NCI-H748 treated with DMSO at 0.1 percent for 48 hours (cell line): ENCODE measurements at regions not wholly inside any gene's neighbourhood (a gene's known extent, or its start where the extent isn't known, plus 50 kb on each side); places are given as distances from the start of the nearest gene placed in this dataset.
"Not testable (repeated sequence)": the region's sequence is repeated elsewhere in the genome, so short reads cannot be mapped to it uniquely, and the experiment has no call there.

Experiments used
- DNase-seq: peaks from one replicate; lab custom pipeline; 2025; lab: John Stamatoyannopoulos, UW

DNA sequence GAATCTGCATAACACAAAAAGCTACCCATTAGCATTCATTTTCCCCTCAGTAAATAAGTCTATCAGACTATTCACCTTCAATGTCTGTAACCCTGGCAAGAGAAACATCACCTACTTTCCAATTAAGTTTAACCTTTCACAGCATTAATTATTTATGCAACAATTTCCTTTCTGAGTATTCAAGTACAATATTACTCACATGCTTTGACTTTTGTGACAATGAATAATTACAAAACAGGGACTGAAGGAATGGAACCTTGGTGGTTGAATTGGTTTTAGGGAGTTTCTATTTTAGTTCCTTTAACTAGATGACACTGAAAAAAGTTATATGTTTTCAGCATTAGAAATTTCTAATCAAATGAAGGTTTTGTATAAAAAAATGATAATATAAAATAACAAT is 932.3 kb upstream of the EPHA5 start:
- no peak for DNase-seq

DNA sequence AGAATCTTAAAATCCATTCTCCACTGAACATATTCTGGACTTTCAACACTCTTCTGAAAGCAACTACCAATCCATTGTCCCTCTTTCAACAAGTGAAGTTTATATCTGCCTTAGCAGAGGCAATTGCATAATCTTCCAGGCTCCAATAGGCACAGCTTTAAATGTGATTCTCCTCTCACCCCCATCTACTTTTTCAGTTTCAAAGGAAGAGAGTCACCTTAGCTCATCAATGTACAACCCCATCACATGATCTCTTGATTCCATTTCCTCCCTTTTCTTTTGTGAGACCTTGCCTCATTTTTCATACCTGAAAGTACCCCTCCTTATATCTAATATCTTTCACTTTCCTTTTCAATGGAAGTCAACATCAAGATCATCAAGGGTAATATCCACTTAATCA is 921.7 kb upstream of the EPHA5 start:
- no peak for DNase-seq

DNA sequence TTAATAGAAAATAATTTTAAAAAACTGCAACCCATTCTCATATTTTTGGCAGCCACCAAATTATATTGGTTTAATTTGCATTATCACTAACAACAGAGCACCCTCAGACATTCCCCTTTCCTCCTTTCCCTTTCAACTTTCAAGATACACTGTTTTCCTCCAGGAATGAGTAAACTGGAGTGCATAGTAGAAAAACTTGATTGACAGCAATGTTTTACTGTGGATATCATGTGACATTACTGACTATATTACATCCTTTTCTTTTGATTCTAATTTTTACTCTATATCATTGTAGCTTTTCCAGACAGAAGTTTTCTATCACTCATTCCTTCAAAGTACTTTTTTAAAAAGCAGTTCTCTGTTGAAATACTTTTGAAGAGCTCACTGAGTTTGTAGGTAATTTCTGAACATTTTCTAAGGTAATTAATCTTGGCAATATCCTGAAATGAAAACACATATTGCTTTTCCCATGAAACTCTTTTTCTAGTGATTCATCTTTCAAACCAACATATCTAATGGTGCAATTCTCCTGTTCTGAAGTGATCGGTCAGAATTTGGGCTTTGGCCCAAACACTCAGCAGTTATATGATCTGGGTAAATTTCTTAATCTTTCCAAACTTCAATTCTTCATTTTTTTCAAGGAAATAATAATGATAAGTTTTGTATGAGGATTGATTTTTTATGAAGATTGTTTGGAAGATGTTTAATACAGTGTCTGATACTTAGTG is 920.4 kb upstream of the EPHA5 start:
- no peak for DNase-seq

DNA sequence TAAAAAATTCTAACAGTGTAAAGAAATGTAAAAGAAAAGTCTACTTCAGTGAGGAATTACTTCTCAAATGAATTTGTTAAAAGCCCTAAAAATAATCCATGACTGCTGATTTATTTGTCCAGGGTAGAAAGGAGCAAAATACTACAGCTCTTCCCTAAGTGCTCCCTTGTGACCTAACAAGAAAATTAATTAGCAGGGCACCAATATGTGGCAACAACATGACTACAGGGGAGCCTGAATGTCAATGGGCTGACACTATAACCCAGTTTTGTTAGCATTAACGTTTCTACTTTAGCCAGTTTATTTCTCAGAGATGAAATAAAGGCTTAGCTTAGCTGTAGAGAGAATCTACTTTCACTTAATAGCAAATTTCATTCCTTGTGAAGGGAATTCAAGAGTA is 918.9 kb upstream of the EPHA5 start:
- DNase-seq = no peak

DNA sequence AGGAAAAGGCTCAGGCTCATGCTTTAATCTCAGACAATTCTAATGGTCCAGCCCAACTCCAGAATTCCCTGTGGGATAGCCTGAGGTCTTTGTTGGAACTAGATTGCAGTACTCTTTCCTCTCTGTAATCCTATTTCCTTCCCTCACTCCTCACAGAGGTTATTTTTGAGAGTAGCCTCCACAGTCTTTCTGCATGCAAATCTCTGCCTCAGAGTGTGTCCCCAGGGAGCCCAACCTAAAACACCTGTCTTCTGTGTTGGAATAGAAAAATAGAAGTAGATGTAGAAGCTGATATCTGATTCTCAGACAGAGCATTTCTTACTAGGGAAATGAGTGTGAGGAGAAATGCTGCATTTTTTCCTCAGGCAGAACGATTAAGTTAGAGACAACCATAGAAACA is 915.5 kb upstream of the EPHA5 start:
- no peak for DNase-seq

DNA sequence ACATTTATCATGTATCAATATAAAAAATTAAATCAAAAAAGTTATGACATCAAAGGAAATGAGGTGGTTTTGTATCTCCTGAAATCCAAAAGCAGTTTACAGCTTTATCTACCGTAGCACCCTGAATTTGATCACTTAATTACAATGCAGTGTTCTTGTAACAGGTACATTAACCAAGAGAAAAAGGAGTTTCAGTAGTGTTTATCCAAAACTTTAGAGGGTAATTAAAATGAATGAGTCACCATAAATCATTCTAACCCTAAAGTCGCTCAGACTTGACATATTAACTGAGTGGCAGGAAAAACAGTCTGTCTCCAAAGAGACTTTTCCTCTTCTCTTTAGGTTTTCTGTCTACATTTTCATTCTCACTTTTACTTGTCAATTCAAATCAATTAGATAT is 907.6 kb upstream of the EPHA5 start:
- no peak for DNase-seq

DNA sequence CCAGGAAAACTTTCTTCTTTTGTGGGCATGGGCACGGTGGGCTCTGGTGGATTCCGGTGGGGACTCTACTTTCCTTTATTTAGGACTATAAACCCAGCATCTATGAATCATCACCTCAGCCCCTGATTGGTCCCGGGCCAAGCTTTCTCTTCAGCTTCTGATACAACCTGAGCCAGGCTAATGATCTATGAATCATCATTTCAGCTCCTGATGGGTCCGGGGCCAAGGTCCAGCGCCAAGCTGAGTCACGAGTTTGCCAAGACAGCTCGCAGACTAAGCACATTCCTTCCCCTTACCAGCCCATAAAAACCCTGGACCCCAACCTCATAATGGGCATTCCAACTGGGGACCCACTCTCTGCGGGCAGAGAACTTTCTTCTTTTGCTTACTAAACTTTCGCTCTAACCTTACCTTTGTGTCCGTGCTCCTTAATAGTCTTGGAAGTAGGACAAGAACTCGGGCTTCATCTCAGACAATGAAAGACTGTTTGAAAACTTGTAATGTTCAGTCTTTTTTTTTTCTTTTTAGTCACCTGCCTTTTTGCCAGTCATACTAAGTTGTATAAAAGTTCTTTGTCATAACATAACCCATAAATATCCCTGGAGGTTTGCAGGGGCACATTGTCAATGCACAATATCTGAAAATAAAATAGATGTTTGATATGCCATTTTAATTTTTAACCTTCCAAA is 904.9 kb upstream of the EPHA5 start:
- no peak for DNase-seq

DNA sequence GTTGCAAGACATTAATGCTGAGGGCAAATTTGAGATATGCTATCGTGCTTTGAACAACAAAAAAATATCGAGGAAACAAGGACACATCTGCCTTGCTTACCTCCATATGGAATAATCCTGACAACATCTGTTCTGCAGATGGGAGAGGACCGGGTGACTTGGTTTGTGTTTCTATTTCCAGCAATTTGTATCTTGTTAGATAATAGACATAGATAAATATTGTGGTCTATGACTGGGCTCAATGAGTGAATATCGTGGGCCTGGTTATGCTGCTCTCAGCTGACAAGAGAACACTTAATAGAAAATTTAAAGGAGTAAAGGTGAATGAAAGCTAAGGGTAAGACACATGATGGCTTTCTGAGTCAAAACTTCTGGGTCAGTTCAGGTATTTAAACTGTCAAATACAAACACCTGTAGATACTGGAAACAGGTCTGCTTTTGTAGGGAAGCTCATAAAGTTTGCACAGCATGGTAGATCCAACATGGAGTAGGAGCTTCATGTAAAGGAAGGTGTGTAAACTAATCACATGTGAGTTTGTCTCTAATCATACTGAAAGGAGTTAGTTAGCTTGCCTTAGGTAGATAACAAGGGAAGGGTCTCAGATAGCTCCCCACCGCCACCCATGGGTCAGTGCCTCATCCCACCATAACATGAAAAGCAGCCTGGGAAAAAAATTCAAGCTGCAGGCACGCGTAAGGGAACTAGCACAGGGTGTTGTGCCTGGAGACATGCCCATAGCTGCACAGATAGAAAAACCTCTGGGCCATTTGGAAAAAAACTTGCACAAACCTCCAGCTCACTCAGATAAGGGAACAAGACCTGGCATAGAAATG is 904.1 kb upstream of the EPHA5 start:
- no peak for DNase-seq

DNA sequence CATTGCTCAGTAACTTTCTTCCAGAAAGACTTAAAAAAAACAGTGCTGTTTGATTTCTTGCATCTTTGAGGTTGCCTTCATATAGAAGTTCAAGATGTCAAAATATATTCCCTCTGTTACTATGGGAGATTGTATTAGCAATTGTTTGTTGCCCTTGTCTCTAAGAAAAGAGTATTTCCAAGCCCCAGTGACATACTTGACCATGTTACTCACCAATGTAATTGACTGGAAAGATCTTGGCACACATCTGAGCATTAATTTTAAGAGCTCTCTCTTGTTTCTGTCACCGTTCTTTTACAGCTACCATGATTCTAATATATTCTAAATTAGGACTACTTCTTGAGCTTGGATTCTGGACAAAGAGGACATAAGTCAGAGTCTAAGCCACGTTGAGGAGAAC is 902.7 kb upstream of the EPHA5 start:
- DNase-seq = no peak

DNA sequence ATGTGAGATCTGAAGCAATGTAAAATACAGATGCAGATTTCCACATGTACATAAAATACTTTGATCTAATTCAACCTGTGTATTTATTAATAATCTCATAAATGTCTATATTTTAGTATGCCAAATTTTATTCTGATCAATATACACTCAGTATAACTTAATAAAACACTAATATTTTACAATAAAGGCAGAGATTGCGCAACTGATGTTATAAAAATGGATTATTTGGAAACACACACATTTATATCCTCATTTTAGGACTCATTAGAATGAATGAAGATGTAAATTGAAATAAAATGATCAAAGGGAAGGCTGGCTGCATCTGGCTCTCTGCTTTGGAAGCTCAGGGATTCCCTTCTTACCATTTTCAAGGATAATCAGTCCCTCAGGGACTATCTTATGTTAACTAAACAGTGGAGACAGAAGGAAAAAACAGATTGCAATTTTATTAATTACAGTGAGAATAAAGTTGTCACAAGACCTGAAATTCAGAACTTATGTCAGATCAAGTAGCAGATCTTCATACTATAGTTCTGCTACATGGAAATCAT is 900.9 kb upstream of the EPHA5 start:
- no peak for DNase-seq

DNA sequence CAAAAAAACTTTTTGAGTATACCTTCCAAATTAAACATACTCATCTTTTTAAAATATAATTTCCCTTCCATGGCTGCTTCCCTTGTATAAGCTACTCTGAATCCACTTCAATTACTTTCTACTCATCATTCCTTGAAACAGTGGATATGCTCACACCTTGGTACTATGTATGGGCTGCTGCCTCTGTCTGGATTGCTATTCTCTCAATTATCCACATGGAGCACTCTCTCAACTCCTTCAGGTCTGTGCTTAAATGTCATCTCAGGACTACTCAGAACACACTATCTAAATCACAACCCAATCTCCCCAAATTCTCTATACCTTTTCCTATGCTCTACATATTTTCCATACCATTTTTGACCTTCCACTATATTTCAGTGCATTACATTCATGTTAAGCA is 898.9 kb upstream of the EPHA5 start:
- no peak for DNase-seq

DNA sequence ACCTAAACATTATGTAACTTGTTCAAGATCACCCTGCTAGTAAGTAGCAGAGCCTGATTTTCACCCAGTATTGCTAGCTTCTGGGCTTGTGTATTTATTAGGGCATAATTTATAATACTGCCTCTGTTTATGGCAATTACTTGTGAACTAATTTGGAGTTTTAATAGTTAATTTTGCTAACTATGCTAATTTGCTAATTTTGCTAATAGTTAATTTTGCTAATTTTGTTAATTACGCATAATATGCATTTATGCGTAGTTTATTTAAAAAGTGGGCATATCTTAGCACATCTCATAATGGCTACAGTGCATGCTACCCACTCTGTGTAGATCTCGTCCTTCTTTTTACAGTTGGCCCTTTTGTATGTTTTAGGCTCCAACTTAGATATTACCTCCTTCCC is 898.1 kb upstream of the EPHA5 start:
- DNase-seq = no peak

DNA sequence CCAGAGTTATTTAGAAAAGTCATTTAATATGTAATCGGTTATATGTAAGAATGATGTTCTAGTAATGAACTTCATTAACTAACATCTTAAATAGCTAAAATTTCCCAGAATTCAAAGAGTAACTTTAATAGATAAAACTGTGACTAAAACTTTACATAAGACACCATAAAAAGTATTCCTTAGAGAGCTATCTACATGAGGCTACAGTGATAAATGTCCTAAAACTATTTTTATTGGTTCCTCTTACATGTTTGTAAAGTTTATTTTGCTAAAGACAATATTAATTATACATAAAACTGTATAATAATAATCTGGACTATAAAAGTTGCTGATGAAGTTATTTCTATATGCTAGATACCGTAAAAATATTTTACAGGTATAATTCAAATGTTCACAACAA is 897.7 kb upstream of the EPHA5 start:
- DNase-seq = no peak

DNA sequence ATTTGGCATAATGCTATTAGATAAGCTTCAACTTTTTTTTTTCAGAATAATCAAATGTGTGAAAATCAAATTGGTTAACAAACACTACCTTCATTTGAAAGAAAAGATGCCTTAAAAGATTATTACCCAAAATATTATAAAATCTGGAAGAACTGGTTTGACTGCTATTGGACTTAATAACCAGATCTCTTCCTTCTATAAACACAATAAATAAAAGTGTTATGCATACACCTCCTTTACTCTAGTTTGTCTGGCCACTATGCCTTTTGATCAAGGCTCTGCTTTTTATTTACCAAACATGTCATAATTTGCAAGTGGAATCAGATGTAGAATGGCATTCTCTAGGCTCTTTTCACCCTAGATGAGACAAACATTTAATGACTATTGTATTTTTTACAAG is 897.3 kb upstream of the EPHA5 start:
- no peak for DNase-seq

DNA sequence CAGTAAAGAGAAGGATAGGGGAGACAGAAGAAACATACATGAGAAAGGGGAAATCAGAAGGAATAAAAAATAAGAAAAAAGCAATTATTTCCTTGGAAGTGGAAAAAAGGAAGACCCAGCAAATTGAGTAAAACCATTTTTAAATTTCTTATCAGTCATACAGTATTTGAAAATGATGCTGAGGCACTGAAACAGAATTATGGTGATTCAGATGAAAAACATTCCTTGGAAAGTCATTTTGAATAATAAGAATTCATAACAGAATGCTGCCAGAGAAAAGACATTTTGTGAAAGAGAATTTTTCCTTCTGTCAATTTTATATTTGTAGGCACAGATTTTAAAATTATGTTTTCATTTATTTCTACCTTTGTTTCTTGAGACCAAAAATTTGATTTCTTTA is 895.5 kb upstream of the EPHA5 start:
- DNase-seq = no peak

DNA sequence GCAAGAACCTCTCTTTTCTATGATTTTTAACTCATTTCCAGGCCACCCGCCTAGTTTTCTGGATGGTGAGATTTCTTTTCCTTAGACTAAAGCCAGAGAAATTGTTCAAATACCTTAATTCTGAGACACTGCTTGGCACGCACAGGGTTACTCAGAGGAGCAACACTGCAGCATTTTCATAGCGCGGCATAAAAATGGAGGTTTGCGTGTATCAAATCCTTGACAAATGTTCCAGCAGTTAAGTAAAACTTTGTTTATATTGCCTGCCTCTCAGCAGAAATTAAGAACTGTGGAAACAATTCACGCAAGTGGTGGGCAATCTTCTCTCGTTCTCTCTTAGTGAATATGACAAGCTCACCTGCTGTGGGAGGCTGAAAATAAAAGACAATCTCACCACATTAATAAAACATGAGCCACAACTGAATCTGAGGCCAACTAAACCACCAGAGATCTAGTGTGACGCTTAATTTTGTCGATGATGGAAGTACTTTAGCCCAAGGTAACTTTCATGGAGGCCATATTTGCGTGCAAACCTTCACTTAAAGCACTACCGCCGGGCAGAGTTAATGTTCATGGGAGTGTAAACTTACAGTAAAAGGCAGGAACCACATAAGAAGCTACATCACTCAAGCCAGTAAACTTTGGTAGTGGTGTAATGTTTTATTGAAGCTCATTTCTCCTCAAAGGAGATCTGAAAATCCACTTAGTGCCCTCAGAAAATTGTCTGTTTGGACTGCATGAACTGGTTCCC is 894.8 kb upstream of the EPHA5 start:
- no peak for DNase-seq

DNA sequence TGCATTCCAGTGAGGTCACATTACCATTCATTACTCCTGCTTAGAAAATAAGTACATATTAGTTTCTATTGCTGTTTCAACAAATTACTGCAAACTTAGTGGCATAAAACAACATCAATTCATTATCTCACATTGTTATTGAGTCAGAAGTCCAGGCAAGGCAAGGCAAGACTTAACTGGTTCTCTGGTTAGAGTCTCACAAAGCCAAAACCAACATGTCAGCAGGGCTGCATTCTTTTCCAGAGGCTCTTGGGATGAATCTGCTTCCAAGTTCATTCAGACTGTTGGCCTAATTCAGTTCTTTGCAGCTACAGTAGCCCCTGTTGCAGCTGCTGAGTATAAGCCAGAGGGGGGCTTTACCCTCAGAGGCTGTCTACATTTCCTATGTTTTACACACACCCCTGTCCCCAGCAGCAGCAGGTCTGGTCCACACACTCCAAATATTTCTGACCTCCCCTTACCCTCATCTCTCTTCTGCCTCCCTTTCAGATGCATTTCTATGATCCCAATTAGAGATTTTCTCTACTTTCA is 892.1 kb upstream of the EPHA5 start:
- no peak for DNase-seq

DNA sequence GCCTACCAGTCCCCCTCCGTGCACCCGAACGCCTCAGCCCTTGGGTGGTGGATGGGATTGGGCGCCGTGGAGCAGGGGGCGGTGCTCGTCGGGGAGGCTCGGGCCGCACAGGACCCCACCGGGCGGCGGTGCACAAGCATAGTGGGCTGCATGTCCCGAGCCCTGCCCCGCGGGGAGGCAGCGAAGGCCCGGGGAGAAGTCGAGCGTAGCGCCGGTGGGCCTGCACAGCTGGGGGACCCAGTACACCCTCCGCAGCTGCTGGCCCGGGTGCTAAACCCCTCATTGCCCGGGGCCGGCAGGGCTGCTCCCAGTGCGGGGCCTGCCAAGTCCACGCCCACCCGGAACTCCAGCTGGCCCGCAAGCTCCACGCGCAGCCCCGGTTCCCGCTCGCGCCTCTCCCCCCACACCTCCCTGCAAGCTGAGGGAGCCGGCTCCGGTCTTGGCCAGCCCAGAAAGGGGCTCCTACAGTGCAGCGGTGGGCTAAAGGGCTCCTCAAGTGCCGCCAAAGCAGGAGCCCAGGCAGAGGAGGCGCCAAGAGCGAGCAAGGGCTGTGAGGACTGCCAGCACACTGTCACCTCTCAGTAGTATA is 891.3 kb upstream of the EPHA5 start:
- not testable (repeated sequence) for DNase-seq

DNA sequence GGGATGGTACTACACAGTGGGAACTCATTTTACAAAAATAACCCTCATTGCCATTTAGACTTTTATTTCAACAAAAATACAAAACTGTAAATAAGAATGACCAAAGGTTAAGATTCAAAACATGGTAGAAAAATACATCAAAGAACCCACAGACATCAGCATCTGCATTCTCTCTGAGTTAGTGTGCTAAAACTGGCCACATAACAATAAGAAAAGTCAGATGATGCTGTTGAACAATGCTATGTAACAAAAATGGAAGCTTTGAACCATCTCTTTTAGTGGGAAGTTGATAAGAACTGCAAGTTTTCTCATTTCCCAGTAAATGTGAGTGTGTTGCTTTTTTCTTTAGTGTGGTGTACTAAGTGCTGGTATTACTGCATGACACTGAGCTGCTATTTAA is 888.4 kb upstream of the EPHA5 start:
- no peak for DNase-seq

DNA sequence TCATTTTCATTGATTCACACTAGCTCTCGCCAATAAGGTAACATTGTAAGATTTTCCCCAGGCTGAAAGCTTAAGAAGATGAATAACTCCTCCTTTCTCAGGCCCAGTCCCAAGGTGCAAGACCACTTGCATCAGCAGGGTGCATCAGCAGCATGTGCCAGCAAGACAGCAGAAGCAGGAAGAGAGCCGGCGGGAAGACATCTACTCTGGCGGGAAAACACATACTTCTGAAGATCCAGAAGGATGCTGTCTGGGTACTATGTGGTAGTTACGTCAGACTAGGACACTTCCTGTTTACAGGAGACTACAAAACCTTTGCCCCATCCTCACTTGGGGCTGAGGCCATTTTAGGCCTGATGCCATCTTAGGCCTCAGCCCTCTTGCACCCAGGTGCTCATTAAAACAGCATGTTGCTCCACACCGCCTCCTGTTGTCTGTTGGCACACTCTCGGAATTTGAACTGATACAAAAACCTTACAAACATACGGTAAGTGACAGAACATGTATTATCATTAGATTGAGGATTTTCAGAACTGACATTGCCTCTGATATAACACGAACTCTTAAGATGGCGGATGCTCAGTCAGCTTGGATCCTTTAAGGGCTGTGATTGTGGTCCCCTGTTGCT is 886.5 kb upstream of the EPHA5 start:
- DNase-seq = no peak

DNA sequence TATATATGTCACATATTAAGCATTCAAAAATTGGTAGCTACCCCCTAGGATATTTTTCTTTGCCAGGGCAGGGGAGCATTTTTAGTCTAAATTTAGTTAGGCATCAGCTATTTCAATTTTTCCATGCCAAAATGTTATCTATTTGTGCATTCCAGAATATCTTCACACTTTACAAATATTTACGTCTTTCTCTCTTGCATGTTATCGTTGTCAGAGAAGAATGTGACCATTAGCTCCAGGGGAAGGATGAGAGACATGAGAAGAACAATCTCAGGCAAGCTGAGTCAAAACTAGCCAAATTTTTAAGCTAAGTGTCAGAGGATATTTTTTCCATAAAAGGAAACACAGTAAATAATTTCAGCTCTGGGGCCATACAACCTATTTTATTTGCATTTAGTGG is 885.0 kb upstream of the EPHA5 start:
- DNase-seq = no peak
